ENCODE measurements at regions not wholly inside any gene's neighbourhood (a gene's known extent, or its start where the extent isn't known, plus 50 kb on each side); places are given as distances from the start of the nearest gene placed in this dataset.

DNA sequence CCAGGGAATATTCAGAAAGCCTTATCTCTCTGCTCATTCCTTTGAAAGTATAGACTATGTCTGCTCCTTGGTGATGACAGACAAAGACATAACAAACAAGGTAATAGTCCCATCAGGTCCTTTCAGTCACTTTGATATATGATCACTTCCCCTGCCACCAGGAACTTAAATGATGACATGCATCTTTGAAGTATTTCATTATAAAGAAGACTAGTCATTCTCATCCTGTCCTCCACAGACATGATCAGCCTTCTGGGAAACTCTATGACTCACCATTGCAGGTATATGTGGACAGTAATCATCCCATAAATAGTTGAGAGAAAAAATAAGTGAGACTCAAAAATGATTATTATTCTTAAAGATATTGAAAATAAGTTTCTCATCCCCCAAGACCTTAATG lies 117.5 kb upstream of the VCX2 start:
- Histone ChIP-seq H3K27me3 (no peaks in the 10 kb centered on the region), H3K4me3 (no peak overlapping the region), H3K4me1 (ENCODE audit: insufficient read depth) (no peaks in the 10 kb centered on the region), H3K36me3 (replicated peaks; ENCODE audit: insufficient read depth, low read depth) (no peaks in the 10 kb centered on the region), H3K9me2 (replicated peaks; ENCODE audit: insufficient read depth) (no peaks in the 10 kb centered on the region), H4K20me1 (ENCODE audit: insufficient read depth, poor library complexity, severe bottlenecking) (no peaks in the 10 kb centered on the region), H2AFZ (no peak overlapping the region), H3K79me2 (no peaks in the 10 kb centered on the region), H3K4me2 (no peak overlapping the region), H3K9me3 (ENCODE audit: low read depth) (no peaks in the 10 kb centered on the region), H3K27ac (no peak overlapping the region)
- DNase-seq (ENCODE audit: low spot score), result no peak
- TF ChIP-seq EZH2phosphoT487 (IDR thresholded peaks at IDR 0.05; ENCODE audit: low read depth, severe bottlenecking, unreplicated experiment), result no peak
- TF ChIP-seq, protein P1, sequence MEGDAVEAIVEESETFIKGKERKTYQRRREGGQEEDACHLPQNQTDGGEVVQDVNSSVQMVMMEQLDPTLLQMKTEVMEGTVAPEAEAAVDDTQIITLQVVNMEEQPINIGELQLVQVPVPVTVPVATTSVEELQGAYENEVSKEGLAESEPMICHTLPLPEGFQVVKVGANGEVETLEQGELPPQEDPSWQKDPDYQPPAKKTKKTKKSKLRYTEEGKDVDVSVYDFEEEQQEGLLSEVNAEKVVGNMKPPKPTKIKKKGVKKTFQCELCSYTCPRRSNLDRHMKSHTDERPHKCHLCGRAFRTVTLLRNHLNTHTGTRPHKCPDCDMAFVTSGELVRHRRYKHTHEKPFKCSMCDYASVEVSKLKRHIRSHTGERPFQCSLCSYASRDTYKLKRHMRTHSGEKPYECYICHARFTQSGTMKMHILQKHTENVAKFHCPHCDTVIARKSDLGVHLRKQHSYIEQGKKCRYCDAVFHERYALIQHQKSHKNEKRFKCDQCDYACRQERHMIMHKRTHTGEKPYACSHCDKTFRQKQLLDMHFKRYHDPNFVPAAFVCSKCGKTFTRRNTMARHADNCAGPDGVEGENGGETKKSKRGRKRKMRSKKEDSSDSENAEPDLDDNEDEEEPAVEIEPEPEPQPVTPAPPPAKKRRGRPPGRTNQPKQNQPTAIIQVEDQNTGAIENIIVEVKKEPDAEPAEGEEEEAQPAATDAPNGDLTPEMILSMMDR (IDR thresholded peaks at IDR 0.05; ENCODE audit: poor library complexity), result no peak
- TF ChIP-seq EZH2 (IDR thresholded peaks at IDR 0.05; ENCODE audit: borderline replicate concordance), result no peak

DNA sequence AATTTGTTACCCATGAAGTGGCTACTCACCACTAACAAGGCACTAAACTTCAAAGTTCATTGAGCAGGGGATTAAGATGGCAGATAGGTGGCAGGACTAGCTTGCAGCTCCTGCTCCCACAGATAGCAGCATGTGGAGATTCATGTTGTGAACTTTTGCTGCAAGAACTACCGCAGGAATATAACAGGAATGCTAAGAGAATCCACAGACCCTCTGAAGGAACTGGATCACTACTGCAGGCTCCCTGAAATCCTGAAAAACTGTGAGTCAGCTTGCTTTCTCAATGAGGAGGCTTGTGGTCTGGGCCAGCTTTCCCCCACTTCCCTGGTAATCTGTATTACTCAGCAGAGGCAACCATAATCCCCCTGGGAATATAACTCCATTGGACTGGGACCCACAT lies 118.5 kb upstream of the VCX2 start:
- no peaks in the 10 kb centered on the region for H3K27me3 ChIP-seq
- TF ChIP-seq, protein P1 (IDR thresholded peaks at IDR 0.05; ENCODE audit: poor library complexity), result no peak
- no peak for TF ChIP-seq EZH2 (IDR thresholded peaks at IDR 0.05; ENCODE audit: borderline replicate concordance)
- no peak for TF ChIP-seq EZH2phosphoT487 (IDR thresholded peaks at IDR 0.05; ENCODE audit: low read depth, severe bottlenecking, unreplicated experiment)
- no peak overlapping the region for H2AFZ ChIP-seq
- H3K4me2 ChIP-seq, result no peak overlapping the region
- no peak overlapping the region for H3K4me3 ChIP-seq
- H3K36me3 ChIP-seq (replicated peaks; ENCODE audit: insufficient read depth, low read depth), result no peaks in the 10 kb centered on the region
- DNase-seq (ENCODE audit: low spot score), result no peak
- H3K9me2 ChIP-seq (replicated peaks; ENCODE audit: insufficient read depth), result no peaks in the 10 kb centered on the region
- H3K27ac ChIP-seq, result no peak overlapping the region
- H3K9me3 ChIP-seq (ENCODE audit: low read depth), result no peaks in the 10 kb centered on the region
- no peaks in the 10 kb centered on the region for H3K4me1 ChIP-seq (ENCODE audit: insufficient read depth)
- H3K79me2 ChIP-seq, result no peaks in the 10 kb centered on the region
- H4K20me1 ChIP-seq (ENCODE audit: insufficient read depth, poor library complexity, severe bottlenecking), result no peaks in the 10 kb centered on the region
- WGBS (ENCODE audit: low lambda C conversion rate, missing lambda C conversion rate), result 70% methylated on average over 1 of the region's 1 CpG

DNA sequence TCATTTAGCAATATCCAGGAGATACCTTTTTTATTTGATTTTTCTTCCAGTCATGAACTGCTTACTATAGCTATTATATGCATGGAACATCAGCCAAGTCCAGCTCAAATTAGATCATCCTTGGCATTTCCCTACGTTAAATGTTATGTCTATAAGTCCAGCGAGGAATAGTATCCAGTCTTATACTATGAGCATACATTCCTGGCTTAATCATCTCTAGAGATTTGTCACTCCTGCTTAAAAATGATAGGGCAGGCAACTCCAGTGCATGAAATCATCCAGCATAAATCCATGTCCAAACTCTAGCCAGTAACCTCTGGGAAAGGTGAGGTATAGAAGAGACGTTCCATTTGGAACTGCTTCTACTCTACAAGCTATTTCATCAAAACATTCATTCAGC lies 126.7 kb upstream of the VCX2 start:
- Histone ChIP-seq H3K9me2 (replicated peaks; ENCODE audit: insufficient read depth) (no peaks in the 10 kb centered on the region), H3K36me3 (replicated peaks; ENCODE audit: insufficient read depth, low read depth) (no peaks in the 10 kb centered on the region), H3K9me3 (ENCODE audit: low read depth) (no peaks in the 10 kb centered on the region), H3K4me1 (ENCODE audit: insufficient read depth) (no peaks in the 10 kb centered on the region), H3K4me3 (no peak overlapping the region), H3K27me3 (no peaks in the 10 kb centered on the region), H3K4me2 (no peak overlapping the region), H3K27ac (no peak overlapping the region), H3K79me2 (no peaks in the 10 kb centered on the region), H2AFZ (no peak overlapping the region), H4K20me1 (ENCODE audit: insufficient read depth, poor library complexity, severe bottlenecking) (no peaks in the 10 kb centered on the region)
- 75% methylated on average over 3 of the region's 3 CpGs for WGBS (ENCODE audit: low lambda C conversion rate, missing lambda C conversion rate)
- no peak for TF ChIP-seq EZH2 (IDR thresholded peaks at IDR 0.05; ENCODE audit: borderline replicate concordance)
- TF ChIP-seq EZH2phosphoT487 (IDR thresholded peaks at IDR 0.05; ENCODE audit: low read depth, severe bottlenecking, unreplicated experiment), result no peak
- TF ChIP-seq, protein P1 (IDR thresholded peaks at IDR 0.05; ENCODE audit: poor library complexity), result no peak
- DNase-seq (ENCODE audit: low spot score), result no peak

DNA sequence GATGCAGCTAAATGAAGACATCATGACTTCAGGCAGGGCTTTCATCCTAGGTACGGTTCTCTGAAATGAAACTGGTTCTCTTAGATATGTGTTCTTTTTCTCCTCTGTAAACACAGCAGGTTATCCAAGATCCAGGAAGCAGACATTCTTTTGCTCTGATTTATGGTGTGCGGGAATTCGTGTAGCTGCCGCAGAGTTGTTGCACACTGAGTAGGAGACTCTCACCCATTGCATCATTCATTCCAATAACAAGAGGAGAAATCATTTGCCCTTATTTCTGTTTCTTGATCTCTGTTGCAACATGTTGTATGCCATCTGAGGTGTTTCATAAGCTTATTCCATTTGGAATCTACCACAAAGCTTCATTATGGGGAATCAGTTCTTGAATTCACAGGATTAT lies 133.6 kb upstream of the VCX2 start:
- H3K27me3 ChIP-seq, result no peaks in the 10 kb centered on the region
- no peaks in the 10 kb centered on the region for H3K9me3 ChIP-seq (ENCODE audit: low read depth)
- TF ChIP-seq, protein P1 (IDR thresholded peaks at IDR 0.05; ENCODE audit: poor library complexity), result no peak
- no peak for TF ChIP-seq EZH2phosphoT487 (IDR thresholded peaks at IDR 0.05; ENCODE audit: low read depth, severe bottlenecking, unreplicated experiment)
- no peak for TF ChIP-seq EZH2 (IDR thresholded peaks at IDR 0.05; ENCODE audit: borderline replicate concordance)
- WGBS (ENCODE audit: low lambda C conversion rate, missing lambda C conversion rate), result 86% methylated on average over 4 of the region's 4 CpGs
- H3K79me2 ChIP-seq, result no peaks in the 10 kb centered on the region
- H4K20me1 ChIP-seq (ENCODE audit: insufficient read depth, poor library complexity, severe bottlenecking), result no peaks in the 10 kb centered on the region
- H3K4me3 ChIP-seq, result no peak overlapping the region
- no peak for DNase-seq (ENCODE audit: low spot score)
- no peak overlapping the region for H2AFZ ChIP-seq
- H3K36me3 ChIP-seq (replicated peaks; ENCODE audit: insufficient read depth, low read depth), result no peaks in the 10 kb centered on the region
- no peak overlapping the region for H3K4me2 ChIP-seq
- H3K9me2 ChIP-seq (replicated peaks; ENCODE audit: insufficient read depth), result no peaks in the 10 kb centered on the region
- no peaks in the 10 kb centered on the region for H3K4me1 ChIP-seq (ENCODE audit: insufficient read depth)
- H3K27ac ChIP-seq, result no peak overlapping the region
